DMS 273 (cell line): ENCODE measurements at regions not wholly inside any gene's neighbourhood (a gene's known extent, or its start where the extent isn't known, plus 50 kb on each side); places are given as distances from the start of the nearest gene placed in this dataset.
"Not testable (repeated sequence)": the region's sequence is repeated elsewhere in the genome, so short reads cannot be mapped to it uniquely, and the experiment has no call there.

Experiments
- DNase-seq: peaks from one replicate; lab custom pipeline; 2025; ENCODE audit not compliant: unreplicated experiment; lab: John Stamatoyannopoulos, UW

DNA sequence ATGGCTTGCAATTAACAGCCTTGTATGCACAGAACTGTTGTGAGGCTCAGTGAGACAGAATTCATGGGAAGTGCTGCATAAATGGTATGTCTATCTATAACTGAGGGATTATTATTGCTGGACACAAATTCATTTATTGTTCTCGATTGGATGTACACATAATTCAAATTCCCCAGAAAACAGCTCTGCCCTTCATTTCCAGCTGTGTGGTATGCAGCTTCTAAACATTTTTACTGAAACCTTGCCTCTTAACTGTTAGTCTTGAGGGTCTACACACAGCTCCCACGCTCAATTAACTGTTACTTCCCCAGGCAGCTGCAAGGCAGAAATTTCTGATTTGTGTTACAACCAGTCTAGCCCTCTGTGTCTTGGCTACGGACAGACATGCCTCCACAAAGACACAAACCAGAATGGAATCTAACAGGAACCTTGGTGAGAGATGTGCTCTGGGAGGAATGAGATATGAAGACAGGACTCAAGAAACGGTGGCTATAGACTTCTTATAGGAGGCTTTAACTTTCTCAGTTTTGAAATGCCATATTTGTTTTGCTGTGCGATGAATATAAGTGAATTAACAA lies 139.7 kb upstream of the TBL1XR1 start:
- no peak for DNase-seq

DNA sequence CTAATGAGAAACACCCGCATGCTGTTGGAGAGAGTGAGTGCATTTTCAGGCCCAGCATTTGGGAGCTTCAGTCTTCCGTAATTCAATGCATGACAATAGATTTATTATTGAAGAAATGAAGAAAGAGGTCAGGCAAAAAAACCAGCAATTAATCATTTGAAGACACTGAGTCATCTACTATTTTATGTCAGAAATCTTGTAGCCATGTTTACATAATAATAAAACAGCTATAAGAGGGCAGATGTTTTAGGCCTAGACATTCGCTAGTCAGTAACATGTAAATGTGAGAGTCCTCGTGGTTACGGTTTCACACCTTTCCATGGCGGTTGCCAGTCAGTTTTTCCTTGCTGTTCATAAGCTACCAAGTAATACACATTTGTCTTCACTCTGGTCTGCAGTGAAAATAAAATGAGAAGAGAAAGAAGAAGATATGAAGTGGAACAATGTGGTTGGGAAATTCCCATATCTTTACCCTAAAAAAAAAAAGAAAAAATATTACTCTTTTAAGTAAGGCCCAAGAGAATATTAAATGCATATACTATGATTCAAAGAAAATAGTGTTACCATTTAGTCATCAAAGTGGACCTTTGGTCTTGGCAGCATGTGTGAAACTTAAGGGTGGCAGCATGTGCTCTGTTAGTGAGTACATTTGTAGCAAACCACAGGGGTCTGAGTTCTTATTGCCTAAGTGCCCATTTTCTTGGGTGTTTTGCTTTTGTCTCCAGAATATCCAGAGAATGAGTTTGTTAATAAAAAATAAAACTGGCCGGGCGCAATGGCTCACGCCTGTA lies 140.5 kb upstream of the TBL1XR1 start:
- DNase-seq = no peak

DNA sequence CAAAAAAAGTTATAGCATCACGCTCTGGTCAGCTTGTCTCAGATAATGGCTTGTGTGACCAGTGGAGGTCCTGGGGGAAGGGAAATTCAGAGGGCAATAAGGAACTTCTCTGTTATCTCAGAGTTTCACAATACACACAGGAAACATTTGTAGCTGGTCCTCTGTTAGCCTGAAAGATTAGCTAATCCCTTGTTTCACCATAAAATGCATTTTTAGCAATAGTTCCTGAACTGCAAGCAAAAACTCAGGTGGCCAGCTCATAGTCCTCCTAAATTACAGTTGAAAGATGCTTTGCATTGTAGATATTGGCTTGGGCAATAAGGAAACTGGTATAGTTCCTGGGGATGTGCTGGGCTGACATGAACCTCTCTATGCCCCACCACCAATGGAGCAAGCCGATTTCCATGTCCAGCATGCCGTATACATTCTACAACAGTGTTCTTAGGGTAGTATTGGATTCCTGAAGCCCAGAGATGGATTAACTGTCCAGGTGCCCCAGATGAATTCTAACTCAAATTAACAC lies 141.5 kb upstream of the TBL1XR1 start:
- no peak for DNase-seq

DNA sequence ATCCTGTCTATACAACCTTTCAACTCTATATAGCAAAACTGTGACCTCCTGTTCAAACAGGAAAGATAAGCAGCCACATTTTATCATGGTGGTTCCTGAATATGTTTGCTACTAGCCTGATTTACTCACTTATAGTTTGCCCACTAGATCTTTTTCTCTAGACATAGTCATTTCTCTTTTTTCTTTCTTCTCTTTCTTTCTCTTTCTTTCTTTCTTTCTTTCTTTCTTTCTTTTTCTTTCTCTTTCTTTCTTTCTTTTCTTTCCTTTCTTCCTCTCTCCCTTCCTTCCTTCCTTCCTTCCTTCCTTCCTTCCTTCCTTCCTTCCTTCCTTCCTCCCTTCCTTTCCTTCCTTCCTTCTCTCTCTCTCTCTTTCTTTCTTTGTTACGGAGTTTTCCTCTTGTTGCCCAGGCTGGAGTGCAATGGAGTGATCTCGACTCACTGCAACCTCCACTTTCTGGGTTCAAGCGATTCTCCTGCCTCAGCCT lies 142.0 kb upstream of the TBL1XR1 start:
- DNase-seq = not testable (repeated sequence)

DNA sequence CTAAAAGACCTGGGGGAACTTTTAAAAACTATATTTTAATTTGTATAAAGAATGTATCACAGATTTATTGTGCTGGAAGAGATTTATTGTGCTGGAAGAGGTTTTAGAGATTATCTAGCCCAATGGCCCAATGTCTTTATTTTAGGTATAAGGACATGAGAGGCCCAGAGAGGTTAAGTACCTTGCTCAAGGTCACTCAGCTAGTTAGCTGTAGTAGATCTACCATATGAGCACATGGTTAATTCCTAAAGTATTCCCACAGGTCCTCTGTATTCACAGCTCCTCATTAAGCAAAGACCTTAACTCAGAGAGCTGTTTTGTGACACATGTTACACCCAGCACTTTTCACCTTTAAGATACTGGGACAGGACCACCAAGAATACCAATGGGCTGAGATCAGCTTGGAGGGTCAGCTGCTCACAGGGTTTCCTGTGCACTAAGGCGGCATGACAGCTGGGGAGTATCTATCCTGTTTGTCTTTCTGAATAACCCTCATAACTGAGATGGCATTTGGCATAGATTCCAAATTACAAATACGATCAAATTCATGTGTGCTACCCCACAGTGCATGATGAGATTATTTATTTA lies 143.1 kb upstream of the TBL1XR1 start:
- peak; percentile 25 for DNase-seq

DNA sequence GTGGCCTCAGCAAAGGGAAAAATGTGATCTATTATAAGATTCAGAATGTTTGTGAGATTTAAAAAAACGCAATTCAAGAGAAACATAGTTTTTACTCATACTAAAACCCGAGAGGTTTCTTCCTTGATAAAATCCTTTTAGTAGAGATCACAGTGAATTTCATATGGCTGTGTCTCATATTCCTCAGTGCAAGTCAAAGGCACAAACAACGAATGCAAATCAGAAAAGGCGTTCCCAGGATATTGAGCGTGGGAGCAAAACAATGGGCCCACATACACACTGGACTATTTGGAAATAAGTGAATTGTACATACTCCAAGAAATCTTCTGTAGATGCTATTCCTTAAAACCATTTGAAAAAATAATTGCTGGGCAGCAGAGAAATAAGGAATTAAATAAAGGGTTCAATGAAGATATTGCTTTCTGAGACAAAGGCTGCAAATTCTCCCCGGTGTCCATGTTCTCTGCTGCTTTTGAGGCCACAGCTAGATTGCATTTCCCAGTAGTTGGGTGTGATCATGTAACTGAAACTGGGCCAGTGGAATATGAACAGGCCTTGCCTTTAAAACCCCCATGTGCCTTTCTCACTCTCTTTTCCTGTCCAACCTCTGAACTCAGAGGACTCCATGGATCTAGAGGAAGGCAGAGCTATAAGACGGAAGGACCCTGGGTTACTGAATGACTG lies 144.6 kb upstream of the TBL1XR1 start:
- DNase-seq = no peak

DNA sequence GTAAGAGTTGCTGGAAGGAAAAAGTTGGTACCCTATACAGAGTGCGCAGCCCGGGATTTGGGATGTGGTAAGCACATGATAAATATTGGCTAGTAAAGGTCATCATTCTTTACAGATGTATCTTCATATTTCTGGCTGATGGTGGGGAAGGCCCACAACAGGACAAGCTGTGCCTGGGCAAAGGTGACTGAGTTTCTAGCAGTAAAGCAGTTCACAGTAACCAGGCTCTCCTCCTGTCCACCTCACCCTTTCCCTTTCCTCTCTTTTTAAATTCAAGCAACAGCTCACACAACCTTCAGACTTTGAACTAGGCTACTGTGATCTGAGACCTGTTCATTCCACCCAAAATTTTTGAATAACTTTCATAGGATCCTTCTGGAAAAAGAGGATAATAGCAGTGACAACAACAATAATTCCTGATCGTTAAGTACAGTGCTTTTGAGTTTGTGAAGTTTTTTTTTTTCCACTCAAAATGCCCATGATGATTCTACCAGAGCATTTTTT lies 145.9 kb upstream of the TBL1XR1 start:
- DNase-seq = no peak

DNA sequence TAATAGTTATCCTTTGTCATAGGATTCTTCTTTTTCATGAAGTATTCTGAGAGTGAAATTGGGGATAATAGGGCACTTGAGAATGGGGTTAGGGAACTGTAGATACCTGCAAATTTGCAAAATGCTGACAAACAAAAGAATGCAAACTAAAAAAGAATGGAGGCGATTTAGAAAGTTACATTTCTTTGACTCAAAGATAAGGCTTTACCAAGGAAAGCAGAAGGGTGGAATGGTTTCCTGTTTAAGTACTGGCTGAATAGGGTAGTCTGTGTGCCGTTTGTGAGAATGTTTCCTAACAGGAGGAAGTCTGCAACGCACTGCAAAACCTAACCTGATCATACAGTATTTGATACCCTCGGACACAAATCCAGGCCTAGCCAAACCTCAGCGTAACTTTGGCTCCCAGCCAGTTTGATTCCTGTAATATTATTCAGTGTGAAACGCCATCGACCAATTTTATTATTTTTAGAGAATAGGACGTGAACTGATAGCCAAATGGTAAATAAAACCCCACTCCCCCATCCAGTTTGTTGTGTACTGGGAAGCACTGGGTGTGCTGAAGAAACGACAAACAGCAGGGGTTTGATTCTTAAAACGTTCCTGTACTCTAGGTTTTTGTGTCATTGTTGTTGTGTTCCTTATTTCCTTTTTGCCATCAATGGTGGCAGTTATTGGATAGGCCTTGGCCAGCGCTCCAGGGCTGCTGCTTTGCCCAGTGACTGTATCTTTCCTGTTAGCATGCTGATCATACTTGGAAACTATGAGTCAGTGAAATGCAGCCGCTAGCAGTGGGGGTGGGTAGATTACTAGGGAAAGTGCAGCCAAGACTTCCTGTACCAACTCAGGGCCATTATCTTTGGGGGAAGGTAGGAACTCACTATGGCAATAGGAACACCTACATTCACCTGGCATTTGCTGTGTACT lies 148.0 kb upstream of the TBL1XR1 start:
- peak; percentile 90 for DNase-seq

DNA sequence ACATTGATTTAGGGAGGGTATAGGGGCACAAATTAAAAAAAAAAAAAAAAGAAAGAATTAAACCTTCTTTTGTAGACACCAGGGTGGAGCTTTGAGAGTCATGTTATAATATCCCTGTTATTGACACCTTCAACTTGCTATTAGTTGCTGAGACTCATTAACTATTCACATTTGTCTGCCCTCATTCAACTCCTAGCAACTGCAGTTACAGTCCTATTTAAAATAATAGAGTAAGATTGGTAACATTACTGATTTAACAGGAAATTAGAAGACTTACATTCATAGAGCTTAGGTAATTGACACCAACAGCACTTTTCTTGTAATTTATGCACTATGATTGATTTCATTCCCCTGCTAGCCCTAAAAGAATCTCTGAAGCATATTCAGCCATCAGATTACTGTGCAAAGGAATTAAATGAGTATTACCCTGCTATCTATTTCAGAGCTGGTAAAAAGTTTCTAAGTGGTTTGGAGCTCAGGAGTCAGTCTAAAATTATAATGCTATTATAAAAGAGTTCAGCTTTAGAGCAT lies 148.8 kb upstream of the TBL1XR1 start:
- no peak for DNase-seq

DNA sequence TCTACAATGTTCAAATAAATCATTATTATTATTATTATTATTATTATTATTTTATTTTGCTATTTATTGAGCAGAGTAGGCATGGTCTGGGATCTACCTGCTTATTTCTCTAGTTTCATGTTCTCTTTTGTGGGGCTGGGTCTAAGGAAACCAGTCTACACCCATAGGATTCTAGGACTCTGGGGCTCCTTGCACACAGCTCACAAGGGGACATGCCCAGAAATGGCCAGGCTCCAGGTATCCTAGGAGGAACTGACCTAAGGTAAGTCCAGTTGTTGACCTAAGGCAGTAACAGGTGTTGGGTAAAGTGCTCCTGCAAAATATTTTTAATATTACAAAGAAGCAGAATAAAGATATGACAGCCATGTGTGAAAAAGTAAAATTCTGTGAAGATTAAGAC lies 149.6 kb upstream of the TBL1XR1 start:
- DNase-seq = no peak

DNA sequence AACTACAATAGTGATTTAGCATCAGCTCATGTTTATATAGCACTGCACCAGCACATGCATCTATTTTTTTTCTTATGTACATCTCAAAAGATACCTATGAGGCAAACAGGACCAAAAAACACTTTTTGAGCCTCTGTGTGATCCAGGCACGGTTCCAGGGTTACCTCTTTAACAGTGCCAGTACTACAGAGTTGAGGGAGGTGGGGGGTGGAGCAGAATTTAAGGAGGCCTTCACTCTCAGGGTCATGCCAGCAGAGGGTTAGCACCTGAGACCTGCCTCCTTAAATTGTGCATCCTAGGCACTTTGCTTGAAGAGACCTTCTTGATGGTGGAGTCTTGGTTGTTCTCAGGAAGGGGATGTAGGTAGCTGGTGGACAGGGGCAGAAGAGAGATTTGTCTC lies 150.3 kb upstream of the TBL1XR1 start:
- no peak for DNase-seq

DNA sequence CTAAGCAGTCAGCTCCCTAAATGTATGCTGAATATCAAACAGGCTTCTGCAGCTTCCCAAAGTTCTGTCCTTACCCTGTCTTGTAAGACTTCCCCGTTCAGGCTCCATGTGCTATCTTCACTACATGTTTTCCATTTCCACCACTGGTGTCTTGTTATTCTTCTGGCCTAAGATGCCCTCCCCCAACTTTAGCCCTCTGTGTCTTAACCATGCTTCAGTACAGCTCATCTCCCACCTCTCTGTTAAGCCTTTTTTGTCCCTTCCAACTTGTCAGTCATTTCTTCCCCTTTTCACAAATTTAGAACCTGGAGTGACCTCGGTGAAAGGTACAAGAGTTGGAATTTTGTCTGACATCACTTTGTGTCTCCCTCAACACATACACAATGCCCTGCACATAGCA lies 151.7 kb upstream of the TBL1XR1 start:
- DNase-seq = no peak

DNA sequence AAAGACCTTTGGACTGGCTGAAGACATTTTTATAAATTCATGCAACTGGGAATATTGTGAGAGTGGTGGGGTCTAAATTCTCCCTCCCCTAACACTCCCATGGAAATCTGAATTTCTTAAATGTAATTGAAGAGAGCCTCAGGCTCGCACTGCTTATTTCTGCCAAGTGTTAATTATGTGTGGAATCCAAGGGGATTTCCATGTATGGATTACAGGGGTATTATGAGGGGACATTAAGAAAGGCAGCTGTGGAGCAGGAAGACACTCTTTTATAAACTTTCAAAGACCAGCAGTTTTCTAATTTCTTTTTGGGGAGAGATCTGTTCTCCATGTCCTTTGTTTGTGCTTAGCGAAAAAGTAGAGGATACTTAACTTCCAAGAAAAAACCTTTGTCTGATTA lies 152.1 kb upstream of the TBL1XR1 start:
- no peak for DNase-seq

DNA sequence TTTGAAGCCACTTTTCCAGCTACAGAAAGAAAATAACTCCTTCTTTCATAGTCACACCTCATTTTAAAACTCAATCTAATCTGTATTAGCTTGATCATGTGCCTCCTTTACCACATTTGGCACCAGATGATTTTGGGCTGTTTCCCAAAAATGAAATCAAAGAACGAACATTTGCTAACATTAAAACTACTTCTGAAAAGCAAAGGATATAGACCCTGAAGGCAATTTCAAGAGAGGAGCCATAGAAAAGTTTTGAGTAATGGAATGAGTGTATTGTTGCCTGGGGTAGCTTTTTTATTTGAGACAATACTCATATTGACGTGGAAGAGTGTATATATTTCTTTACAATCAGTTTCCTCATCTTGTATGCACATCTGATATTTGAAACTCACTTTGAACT lies 152.8 kb upstream of the TBL1XR1 start:
- no peak for DNase-seq

DNA sequence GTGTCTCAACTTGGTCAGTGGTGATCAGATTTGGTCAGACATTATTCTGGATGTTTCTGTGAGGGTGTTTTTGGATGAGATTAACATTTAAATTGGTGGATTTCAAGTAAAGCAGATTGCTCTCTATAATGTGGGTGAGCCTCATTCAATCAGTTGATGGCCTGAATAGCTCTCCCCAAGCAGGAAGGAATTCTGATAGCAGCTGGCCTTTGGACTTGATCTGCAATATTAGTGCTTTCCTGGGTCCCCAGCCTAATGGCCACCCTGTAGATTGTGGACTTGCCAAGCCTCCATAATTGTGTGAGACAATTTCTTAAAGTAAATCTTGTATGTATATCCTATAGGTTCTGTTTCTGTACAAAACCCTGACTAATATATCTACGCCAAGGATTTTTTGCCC lies 153.9 kb upstream of the TBL1XR1 start:
- DNase-seq = no peak

DNA sequence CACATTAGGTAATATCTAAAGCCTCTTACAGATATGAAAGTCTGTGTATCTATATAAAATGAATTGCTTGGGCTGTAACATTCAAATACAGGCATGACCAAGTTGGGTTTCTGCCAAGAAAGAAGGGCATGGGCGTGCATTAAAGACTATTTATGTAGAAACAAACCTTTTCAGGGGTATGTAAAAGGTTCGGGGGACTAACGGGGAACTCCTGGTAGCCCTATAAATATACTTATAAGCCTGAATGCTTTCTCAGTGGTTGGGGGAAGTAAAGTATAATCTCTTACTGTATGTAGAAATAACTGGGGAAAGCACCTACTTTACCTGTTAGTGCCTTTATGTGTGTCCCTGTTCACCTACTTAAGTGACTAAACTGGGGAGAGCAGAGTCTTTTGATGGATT lies 154.5 kb upstream of the TBL1XR1 start:
- no peak for DNase-seq

DNA sequence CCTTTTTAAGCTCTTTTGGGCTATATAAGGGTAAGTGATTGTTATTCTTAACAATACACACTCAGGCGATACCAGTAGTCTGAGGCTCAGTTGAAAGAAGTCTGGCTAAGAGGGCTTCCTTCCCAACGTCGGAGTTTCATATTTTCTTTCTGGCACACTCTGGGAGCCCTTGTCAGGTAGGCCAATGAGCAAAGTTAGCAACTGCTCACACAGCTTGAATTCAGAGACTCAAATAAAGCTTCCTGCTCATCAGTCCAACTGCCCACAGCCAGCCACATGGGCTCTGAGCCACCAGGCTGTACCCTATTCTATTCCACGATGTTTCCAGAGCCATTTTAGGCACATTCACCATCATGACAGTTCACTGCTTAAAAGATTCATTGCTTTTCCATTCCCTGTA lies 155.1 kb upstream of the TBL1XR1 start:
- no peak for DNase-seq

DNA sequence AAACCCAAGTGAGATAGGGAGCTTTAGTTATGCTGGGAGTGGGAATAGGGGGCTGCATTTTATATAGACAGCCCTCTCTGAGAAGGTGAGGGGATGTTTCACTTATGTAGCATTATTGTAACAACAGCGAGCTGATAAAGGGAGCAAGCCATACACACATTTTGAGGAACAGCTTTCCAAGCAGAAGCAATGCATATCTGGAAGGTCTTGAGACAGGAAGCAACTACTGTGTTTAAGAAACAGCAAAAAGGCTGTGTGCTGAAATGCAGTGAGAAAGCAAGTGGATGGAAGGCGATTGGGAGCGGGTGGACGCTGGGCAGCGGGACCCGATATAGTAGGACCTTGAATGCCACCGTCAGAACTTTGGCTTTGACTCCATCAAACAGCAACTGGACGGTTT lies 155.9 kb upstream of the TBL1XR1 start:
- no peak for DNase-seq

DNA sequence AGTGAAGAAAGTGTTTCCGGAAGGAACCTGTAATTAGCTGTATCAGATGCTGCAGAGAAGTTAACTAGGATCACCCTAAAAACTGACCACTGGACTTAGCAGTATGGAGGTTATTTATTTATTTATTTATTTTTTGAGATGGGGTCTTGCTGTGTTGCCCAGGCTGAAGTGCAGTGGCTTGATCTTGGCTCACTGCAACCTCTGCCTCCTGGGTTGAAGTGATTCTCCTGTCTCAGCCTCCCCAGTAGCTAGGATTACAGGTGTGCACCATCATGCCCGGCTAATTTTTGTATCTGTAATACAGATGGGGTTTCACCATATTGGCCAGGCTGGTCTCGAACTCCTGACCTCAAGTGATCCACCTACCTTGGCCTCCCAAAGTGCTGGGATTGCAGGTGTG lies 156.6 kb upstream of the TBL1XR1 start:
- not testable (repeated sequence) for DNase-seq

DNA sequence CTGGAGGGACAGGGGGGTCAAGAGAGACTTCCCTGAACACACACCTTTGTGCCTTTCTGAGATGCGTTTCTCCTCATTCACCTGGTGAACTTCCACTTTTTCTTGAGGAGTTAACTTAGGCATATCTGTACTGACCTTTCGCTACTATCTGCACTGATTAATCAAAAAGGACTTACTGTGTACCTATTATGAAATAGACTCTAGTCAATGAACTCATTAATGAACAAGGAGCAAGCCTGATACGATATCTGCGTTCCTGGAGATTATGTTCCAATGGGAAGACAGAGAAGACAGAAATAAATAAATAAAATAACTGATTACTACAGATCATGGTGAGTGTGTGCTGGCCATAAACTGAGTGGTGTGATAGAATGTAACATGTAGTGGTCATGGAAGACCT lies 157.2 kb upstream of the TBL1XR1 start:
- no peak for DNase-seq
